ENCODE measurements at regions not wholly inside any gene's neighbourhood (a gene's known extent, or its start where the extent isn't known, plus 50 kb on each side); places are given as distances from the start of the nearest gene placed in this dataset.

GRCh38 chr14:101064121-101064661 lies 160.7 kb upstream of the RTL1 start:
- in situ Hi-C loops (cut with HindIII; ENCODE audit: low sequenced_read_pairs): no loop called here

DNA sequence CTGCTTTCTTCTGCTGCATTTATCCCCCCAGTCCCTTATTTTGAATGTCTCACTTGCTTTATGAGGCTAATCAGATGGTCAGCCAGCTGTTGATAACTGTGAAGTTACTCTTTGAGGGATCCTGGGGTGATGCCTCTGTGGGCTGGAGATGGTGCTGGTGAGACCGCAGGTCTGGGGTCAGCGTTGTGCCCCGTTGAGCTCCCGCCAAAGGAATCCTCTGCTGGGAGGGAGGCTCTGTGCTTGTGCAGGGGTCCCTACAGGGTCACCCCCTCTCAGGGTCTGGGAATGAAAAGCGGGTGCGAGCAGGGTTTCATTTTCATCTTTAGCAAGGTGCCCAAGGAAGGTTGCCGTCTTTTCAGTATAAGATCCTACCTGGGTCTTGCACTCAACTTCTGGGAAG lies 161.2 kb upstream of the RTL1 start:
- in situ Hi-C loops (cut with HindIII; ENCODE audit: low sequenced_read_pairs): no loop called here

GRCh38 chr14:101065246-101065645 lies 161.7 kb upstream of the RTL1 start:
- in situ Hi-C loops (cut with HindIII; ENCODE audit: low sequenced_read_pairs): no loop called here

GRCh38 chr14:101065696-101066694 lies 162.5 kb upstream of the RTL1 start:
- in situ Hi-C loops (cut with HindIII; ENCODE audit: low sequenced_read_pairs): no loop called here

DNA sequence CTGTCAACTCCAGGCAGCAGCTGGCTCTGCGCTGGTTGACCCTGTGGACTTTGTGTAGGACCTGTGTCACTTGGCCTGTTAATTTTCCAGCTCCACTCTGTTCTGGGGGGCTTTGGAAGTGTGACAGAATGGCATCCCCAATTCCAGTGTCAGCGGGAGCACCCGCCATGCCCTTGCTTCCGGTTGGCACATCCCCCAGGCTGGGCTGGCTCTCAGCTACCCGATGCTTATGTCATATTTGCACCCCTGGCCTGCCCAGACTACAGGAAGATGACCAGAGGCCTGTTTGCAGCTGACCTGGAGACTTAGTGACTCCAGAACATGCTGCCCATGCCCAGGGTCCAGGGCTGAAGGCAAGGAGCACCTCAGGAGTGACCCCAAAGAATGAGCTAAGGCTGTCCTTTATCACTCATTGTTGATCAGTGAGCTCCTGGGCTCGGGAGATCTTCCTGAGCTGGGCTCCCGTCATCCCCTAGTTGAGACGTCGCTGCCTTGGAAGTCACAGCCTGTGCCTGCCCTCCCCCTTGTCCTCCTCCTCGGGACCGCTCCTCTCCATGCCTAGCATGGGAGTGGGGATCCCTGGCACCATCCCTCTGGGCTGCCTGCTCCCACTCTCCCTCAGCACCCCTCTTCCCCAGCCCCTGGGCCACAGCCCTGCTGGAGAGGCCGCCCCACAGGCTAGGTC lies 163.4 kb upstream of the RTL1 start:
- in situ Hi-C loops (cut with HindIII; ENCODE audit: low sequenced_read_pairs): no loop called here

GRCh38 chr14:101068313-101069227 lies 165.0 kb upstream of the RTL1 start:
- in situ Hi-C loops (cut with HindIII; ENCODE audit: low sequenced_read_pairs): no loop called here

DNA sequence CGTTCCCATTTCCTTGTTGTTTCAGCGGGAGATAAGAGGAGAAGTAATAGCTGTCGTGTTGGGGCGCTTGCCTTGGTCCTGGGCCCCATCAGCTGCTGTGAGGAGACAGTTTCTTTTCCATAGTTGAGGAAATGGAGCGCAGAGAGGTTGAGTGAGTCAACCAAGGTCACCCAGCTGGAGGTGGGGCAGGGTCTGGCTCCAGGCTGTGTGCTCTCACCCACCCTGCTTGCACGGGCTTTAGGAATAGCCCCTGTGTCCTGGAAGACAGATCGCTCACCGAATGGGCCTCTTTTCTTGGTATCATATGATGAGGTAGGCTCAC lies 165.7 kb upstream of the RTL1 start:
- in situ Hi-C loops (cut with HindIII; ENCODE audit: low sequenced_read_pairs): no loop called here

- in situ Hi-C loops (cut with HindIII; ENCODE audit: low sequenced_read_pairs): no loop called here
Measured at GRCh38 chr14:101069666-101070362, 166.3 kb upstream of the RTL1 start.

DNA sequence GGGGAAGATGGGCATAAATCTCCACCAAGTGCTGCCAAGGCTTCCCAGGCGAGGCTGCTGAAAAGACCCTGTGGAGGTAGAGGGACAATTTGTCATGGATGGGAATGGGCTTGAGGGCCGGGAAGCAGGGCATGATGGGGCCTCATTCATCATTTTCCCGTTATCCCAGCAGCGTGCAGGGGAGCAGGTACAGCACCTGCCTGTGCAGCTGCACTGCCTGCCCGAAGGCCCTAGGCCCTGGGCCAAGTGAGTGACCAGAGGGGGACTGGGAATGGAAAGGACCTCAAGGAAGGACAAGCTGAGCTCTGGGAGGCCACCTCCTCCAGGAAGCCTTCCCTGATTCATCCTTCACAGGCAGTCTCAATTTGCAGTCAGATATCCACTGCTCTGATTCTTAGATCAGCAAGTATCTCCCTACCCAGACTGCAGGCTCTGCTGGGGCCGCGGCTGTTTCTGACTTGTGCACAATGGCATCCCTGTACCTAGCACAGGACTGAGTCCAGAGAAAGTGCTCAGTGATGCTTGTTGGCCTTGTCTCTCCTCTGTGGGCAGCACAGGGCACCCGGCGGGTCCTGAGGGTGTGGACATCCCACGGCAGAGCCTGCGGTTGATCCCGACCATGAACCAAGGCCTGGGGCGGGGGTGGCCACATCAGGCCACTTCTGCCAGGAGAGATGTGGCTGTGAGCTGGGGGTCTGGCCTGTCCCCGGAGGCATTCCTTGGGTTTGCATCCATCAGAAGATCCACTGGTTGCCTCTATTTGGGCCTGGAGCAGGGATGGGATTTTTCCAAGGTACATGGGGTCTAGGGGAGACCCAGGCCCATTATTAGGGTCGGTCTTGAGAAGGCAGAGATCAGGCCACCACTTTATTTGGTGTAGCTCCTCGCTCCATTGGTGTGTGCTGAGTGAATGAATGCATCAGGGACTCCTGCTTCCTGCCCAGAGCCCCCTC lies 167.3 kb upstream of the RTL1 start:
- in situ Hi-C loops (cut with HindIII; ENCODE audit: low sequenced_read_pairs): no loop called here

GRCh38 chr14:101071493-101071906 lies 168.0 kb upstream of the RTL1 start:
- in situ Hi-C loops (cut with HindIII; ENCODE audit: low sequenced_read_pairs): no loop called here

- in situ Hi-C loops (cut with HindIII; ENCODE audit: low sequenced_read_pairs): no loop called here
Measured at GRCh38 chr14:101072070-101072469, 168.5 kb upstream of the RTL1 start.

GRCh38 chr14:101072531-101072930 lies 169.0 kb upstream of the RTL1 start:
- in situ Hi-C loops (cut with HindIII; ENCODE audit: low sequenced_read_pairs): no loop called here

DNA sequence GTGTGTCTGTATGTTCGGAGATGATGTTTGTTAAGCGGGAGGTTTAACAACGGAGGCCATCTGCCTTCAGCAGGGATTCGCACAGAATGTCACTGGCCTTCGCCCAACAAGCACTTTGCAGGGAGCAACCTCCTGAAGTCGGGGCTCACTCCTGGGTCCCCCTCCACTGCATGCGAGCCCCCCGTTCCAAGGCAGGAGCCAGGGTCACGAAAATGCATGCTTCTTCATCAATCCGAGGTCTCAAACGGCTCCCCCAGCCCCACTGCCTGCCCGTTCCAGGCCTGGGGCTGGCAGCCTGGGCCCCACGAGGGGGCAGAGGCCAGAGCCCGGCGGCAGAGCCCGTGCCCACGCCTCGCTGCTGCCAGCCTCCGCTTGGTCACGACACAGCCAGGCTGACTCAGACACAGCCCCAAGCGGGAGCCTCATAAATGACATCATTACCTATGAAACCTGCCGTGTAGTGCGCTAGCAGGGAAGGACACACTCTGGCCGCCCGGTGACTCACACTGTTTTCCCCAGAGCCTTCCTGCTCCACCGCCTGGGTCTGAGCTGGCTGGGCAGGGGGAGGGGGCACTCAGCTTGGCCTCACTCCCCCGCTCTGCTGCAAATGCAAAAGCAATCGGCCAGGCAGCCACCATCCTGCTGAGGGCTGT lies 169.5 kb upstream of the RTL1 start:
- in situ Hi-C loops (cut with HindIII; ENCODE audit: low sequenced_read_pairs): no loop called here

DNA sequence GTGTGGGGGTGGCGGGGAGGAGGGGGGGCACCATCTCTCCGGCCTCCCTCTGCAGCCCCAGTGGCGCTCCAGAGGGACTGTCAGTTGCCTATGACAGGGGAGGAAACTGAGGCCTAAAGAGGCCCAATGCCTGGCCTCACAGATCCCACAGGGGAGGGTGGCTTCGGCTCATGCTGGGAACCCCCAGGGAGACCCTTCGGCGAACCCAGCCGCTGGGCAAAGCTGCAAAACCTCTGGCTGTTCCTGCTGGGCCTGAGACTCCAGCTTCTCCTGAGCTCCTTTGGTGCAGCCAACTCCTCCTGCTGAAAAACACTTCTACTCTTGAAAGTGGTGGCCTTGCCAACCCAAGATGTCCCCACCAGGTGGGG lies 170.1 kb upstream of the RTL1 start:
- in situ Hi-C loops (cut with HindIII; ENCODE audit: low sequenced_read_pairs): no loop called here

- in situ Hi-C loops (cut with HindIII; ENCODE audit: low sequenced_read_pairs): no loop called here
Measured at GRCh38 chr14:101074196-101075024, 170.9 kb upstream of the RTL1 start.

DNA sequence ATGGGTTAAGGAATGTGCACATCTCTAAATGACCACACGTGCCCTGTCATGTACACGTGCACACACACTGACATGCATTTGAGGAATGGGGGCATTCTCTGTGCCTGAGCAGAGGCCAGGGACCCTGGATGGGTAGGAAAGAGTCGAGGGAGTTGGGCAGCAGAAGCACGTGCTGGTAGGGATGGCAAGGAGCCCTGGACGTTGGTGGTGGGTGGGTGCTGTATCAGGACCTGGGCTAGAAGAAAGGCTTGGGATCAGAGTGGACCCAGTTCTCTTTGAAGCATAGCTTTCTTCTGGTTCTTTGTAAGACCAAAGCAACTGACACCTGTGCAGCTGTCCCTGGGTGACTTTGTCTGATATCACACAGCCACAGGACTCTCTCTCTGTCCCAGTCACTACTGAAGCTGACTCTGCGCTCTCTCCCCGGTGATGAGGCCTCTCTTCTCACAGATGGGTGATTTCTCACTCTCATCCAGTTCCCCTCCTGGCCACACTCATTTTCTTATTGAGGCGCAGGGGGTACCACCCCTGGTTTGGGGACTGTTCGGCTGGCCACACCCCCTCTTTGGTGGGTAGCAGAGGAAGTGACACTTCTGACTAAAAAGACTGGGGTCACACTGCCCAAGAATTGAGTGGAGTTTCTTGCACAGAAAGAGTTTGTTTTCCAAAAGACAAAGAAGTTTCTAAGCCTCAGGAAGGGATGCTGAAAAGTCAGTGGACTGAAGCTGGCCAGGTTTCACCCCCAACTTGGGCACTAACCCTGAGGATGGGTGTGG lies 171.7 kb upstream of the RTL1 start:
- in situ Hi-C loops (cut with HindIII; ENCODE audit: low sequenced_read_pairs): no loop called here

DNA sequence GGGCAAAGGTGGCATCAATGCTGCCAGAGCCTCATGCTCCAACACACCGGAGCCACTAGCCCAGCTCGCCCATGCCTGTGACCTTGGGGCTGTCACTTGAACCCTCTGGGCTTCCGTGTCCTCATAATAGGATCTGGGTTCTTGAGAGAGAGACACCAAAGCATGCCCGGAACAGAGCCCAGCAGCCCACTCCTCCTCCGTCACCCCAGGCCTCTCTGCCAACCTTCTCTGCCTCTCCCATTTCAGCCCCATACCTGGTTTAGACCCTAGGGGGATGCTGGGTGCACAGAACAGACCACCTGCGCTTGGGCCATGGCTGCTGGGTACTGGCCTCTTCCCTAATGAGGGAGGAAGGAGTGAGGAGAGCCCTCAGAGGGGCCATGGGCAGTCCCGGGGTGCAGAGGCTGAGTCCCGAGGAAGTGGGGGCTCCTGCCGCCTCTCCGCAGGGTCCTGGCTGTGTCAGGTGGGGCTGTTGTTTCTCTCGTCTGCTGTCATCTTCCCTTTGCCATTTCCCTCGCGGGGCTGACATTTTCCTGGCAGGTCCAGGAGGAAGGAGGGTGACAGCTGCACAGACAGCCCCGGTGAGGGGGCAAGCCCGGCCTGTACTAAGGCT lies 172.4 kb upstream of the RTL1 start:
- in situ Hi-C loops (cut with HindIII; ENCODE audit: low sequenced_read_pairs): no loop called here

Data from DLD1 (cell line).